Adrenal gland (tissue), 9 donors: ENCODE measurements at regions not wholly inside any gene's neighbourhood (a gene's known extent, or its start where the extent isn't known, plus 50 kb on each side); places are given as distances from the start of the nearest gene placed in this dataset.
A peak's percentile ranks its signal among the peaks of the same experiment; 100 is the strongest.

Source experiments
- DNase-seq, 7 donors: peaks; one replicate each; pipeline ENCODE4 v3.0.0-alpha.2; 2019 to 2020
- H3K27ac ChIP-seq, 5 donors: fragments of 200-600 bp; sonication (generic) in 4 of 5; 1 replicate in 3 of 5; 2 replicates in 2 of 5; pipeline versions ENCODE4 v1.5.1 to v1.8.0; 2016 to 2020; ENCODE audit warnings: mild to moderate bottlenecking in 1 of 5
- H3K27me3 ChIP-seq: fragments of 200-600 bp; 2 replicates; pipeline ENCODE4 v1.8.0; 2021
- H3K36me3 ChIP-seq, 2 donors: fragments of 200-600 bp; replicated peaks in 1 of 2; 1 replicate in 1 of 2; 2 replicates in 1 of 2; pipeline versions ENCODE4 v1.5.1 to v1.8.0; 2018 to 2022
- H3K4me1 ChIP-seq, 2 donors: fragments of 200-600 bp; replicated peaks in 1 of 2; 1 replicate in 1 of 2; 2 replicates in 1 of 2; pipeline versions ENCODE4 v1.5.1 to v1.8.0; 2018 to 2021
- H3K4me3 ChIP-seq, 4 donors: fragments of 200-600 bp; sonication (generic) in 3 of 4; one replicate each; pipeline ENCODE4 v1.5.1; 2016 to 2018
- H3K9me3 ChIP-seq, 3 donors: fragments of 200-600 bp; sonication (generic) in 1 of 3; replicated peaks in 1 of 3; 1 replicate in 2 of 3; 2 replicates in 1 of 3; pipeline versions ENCODE4 v1.5.1 to v1.8.0; 2016 to 2021
- POLR2A ChIP-seq, 2 donors: fragments of 450-650 bp; IDR thresholded peaks; one replicate each; pipeline ENCODE4 v1.6.1; 2017; ENCODE audit warnings: antibody characterized with exemption in 2 of 2, mild to moderate bottlenecking in 2 of 2, moderate library complexity in 1 of 2
- WGBS, 4 donors: extraction: QIAGEN DNeasy Blood & Tissue Kit in 2 of 4; methylation state at CpG; one replicate each; pipeline versions ENCODE4 v1.1.5 to v1.1.7; 2013 to 2017; 5-methylcytosine and 5-hydroxymethylcytosine counted together
- intact Hi-C, 2 donors: fragments of 100-400 bp; cut with DNase I; formaldehyde crosslinking; loops; one replicate each; pipeline versions ENCODE4 v1.14.1 to v1.15.0; 2022 to 2023
- TF ChIP-seq, protein P1 (sequence below), 6 experiments: fragments of 450-650 bp in 4 of 6; fragments of 200-600 bp in 2 of 6; sonication (generic) in 1 of 6; IDR thresholded peaks; 1 replicate in 5 of 6; 2 replicates in 1 of 6; pipeline versions ENCODE4 v1.5.1 to v1.8.0; 2016 to 2021; ENCODE audit warnings: antibody characterized with exemption in 6 of 6, mild to moderate bottlenecking in 2 of 6, moderate library complexity in 1 of 6
- donor health status: healthy with polysubstance abuse.
- donor health status: Bipolar disorder and iron deficiency.
- donor health status: DM: yes; HTN: yes; CAD: no.
- donor health status: DM: no; HTN: no; CAD: no.
- donor health status: DM: no; HTN: no; CAD: no.

DNA sequence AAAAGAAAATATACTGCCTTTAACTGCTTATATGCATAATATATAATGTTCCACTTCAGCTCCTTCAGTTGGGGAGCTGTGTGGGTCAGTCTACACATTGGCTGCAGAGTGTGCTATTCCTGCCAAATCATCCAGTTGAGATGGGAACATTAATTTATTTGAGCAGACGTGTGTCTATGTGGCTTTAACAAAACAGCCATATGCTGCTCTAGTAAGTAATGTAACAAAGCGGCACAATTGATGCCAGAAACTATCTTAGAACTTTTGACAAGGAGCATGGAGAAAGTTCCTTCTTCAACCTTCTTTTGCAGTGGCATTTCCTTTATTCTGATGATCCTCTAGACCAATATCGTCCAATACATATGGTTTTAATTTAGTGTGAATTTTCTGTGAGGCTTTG is 285.9 kb upstream of the C1orf87 start:
- intact Hi-C loops, result no loop called here
- WGBS, 4 donors, result 52 to 69% (median 62%) methylated on average over 3 of the region's 3 CpGs
- Histone ChIP-seq H3K27ac (no peak overlapping the region), H3K36me3 (no peaks in the 10 kb centered on the region), H3K27me3 (no peaks in the 10 kb centered on the region), H3K4me3 (no peak overlapping the region), H3K9me3 (no peaks in the 10 kb centered on the region), H3K4me1 (no peaks in the 10 kb centered on the region)
- DNase-seq, result no peak
- TF ChIP-seq, protein P1, sequence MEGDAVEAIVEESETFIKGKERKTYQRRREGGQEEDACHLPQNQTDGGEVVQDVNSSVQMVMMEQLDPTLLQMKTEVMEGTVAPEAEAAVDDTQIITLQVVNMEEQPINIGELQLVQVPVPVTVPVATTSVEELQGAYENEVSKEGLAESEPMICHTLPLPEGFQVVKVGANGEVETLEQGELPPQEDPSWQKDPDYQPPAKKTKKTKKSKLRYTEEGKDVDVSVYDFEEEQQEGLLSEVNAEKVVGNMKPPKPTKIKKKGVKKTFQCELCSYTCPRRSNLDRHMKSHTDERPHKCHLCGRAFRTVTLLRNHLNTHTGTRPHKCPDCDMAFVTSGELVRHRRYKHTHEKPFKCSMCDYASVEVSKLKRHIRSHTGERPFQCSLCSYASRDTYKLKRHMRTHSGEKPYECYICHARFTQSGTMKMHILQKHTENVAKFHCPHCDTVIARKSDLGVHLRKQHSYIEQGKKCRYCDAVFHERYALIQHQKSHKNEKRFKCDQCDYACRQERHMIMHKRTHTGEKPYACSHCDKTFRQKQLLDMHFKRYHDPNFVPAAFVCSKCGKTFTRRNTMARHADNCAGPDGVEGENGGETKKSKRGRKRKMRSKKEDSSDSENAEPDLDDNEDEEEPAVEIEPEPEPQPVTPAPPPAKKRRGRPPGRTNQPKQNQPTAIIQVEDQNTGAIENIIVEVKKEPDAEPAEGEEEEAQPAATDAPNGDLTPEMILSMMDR (IDR thresholded peaks at IDR 0.05), result no peak
- no peak for TF ChIP-seq POLR2A (IDR thresholded peaks at IDR 0.05)

DNA sequence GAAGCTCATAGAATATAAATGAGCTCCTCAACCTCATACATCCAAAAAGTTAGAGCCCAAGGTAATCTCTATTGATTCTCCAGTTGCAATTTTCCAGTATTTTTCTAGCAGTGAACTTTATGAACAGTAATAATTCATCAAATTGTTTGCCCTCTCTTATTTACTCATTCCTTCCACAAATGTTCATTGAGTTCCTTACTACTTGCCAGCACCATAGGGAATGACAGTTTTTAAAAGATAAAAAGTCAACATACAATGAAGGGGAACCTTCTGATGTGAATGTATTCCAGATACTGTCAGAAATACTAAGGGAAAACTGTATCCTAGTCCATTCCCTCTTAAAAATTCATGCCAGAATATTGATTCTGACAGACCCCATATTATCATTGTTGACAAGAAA is 277.0 kb upstream of the C1orf87 start:
- TF ChIP-seq, protein P1 (IDR thresholded peaks at IDR 0.05), result no peak
- TF ChIP-seq POLR2A (IDR thresholded peaks at IDR 0.05), result no peak
- Histone ChIP-seq H3K27me3 (no peaks in the 10 kb centered on the region), H3K9me3 (no peaks in the 10 kb centered on the region), H3K4me3 (no peak overlapping the region), H3K4me1 (no peaks in the 10 kb centered on the region), H3K27ac (no peak overlapping the region), H3K36me3 (no peaks in the 10 kb centered on the region)
- no peak for DNase-seq
- intact Hi-C loops, result no loop called here

DNA sequence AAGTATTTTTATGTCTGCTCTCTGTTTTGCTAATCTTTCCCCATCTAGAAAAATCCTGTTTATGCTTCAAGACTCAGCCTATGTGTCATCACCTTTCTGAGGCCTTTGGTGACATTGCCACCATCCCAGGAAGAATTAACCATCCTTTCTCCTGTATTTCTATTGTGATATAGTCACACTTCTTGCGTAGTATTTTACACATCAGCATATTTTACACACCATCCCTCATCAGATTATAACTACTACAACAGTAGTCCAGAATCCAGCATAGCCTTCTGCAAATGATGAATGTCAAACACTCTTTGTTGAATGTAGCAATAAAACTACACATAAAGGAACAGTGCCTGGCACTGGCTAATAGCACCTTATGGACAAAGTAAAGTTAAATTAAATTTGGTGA is 275.3 kb upstream of the C1orf87 start:
- 72 to 94% (median 82%) methylated on average over 1 of the region's 1 CpG for WGBS, 4 donors
- Histone ChIP-seq H3K27me3 (no peaks in the 10 kb centered on the region), H3K4me3 (no peak overlapping the region), H3K4me1 (no peaks in the 10 kb centered on the region), H3K27ac (no peak overlapping the region), H3K9me3 (no peaks in the 10 kb centered on the region), H3K36me3 (no peaks in the 10 kb centered on the region)
- no peak for DNase-seq
- no peak for TF ChIP-seq POLR2A (IDR thresholded peaks at IDR 0.05)
- TF ChIP-seq, protein P1 (IDR thresholded peaks at IDR 0.05), result no peak
- intact Hi-C loops, result no loop called here

DNA sequence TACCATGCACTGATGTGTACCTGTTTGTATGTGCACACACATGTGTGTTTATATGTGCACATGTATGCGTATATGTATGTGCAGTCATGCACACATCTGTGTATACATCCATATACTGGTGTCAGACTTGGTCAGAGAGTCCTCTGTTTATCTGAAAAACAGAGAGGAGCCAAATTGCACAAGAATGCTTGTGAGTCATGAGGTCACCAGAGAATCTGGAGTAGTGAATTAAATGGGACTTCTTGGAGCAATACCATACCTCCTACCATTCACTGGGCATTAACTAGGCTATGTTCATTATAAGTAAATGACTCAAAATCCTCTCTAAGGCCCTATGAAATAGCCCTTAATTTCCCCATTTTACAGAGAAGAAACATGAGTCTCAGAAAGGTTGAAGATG is 272.1 kb upstream of the C1orf87 start:
- H3K4me1 ChIP-seq, result no peaks in the 10 kb centered on the region
- H3K4me3 ChIP-seq, result no peak overlapping the region
- H3K27me3 ChIP-seq, result no peaks in the 10 kb centered on the region
- WGBS, 4 donors, result 83 to 91% (median 85%) methylated on average over 1 of the region's 1 CpG
- H3K36me3 ChIP-seq, result no peaks in the 10 kb centered on the region
- peak in 1 of 7 donors; percentile 1 for DNase-seq
- intact Hi-C loops, result no loop called here
- TF ChIP-seq, protein P1 (IDR thresholded peaks at IDR 0.05), result no peak
- TF ChIP-seq POLR2A (IDR thresholded peaks at IDR 0.05), result no peak
- H3K9me3 ChIP-seq, result no peaks in the 10 kb centered on the region
- H3K27ac ChIP-seq, result no peak overlapping the region
